ELF-1 (cell line): ENCODE measurements at regions not wholly inside any gene's neighbourhood (a gene's known extent, or its start where the extent isn't known, plus 50 kb on each side); places are given as distances from the start of the nearest gene placed in this dataset.

ENCODE experiments used
- DNase-seq: peaks from one replicate; pipeline ENCODE4 v3.0.0-alpha.2; 2016; ENCODE audit warnings: low read depth, low spot score

DNA sequence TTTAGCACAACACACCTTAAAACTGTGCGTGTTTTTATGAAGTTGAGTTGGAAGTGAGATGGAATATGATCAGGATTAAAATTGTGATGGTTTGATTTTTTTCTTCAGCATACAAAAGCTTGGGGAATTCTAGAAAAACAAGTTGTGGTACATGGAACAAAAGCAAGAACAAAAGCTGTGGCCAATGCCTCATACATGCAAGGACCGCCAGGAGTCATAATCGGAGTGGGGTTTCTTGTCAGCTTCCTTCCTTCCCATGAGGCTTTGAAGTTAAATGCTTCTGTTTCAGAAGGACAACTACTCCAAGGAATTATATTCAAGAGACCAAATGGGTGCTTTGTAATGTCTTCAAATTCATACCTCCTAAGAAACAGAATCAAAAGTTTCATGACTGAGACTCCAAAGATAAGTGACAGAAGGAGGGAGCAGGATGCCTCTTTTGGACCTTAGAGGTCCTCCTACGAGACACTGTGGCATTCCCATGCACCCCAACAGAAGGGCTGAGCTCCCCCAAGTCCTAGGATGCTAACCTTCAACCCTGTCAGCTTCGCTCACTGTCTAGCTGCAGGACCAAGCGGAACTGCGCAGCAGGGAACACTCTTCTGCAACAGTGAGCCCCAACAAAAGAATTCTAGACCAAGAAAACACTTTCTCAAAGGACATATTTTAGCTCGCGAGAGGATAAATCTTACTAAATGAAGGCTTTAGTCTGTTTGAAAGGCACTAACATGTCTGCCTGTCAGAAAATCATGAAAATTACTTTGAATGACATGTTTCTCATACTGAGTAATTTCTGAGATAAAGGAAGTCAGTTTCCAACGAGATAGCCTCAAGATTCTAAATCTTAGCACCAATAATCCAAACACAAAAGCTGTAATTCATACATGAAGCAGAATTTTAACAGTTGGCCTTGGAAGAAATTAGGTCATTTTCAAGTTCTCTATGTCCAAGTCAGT, 108.5 kb upstream of the NHSL1 start:
- DNase-seq, result no peak

DNA sequence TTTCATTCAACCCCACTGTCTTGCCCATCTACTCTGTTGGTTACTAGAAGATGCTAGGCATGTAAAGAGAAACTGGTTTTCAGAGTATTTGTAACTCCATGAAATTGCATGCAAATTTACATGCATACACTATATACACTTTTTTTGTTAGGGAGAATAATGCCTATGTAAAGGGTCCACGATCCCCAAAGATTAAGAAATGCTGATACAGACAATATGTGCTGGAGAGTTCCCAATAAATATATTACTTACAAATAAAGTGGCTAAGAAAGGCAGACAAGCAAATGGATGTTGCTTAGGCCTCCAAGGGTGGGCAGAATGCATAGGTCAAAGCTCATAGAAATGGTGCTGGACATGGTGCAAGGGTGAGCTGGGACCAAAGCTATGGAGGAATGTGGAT, 109.6 kb upstream of the NHSL1 start:
- DNase-seq, result no peak

DNA sequence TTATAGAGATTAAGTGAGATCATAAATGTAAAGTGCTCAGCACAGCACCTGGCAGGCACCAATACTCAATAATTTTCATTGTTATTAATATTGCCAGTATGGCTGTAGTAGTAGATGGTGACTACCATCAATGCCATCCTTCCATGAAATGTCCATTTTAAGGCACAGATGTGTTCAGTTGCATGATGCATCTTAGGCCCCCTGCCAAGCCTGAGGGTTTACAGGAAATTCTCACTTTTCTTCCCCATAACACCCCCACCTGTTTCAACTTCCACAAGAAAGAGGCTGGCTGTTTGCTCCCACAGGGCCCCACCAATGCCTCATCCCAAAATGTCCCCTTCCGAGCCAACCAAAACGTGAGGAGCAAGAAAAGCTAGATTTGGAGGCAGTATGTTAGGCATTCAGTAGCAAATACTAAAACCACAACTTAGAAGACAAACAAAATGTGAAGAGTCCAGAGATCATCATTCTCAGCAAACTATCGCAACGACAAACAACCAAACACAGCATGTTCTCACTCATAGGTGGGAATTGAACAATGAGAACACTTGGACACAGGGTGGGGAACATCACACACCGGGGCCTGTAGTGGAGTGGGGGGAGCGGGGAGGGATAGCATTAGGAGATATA, 110.6 kb upstream of the NHSL1 start:
- no peak for DNase-seq

DNA sequence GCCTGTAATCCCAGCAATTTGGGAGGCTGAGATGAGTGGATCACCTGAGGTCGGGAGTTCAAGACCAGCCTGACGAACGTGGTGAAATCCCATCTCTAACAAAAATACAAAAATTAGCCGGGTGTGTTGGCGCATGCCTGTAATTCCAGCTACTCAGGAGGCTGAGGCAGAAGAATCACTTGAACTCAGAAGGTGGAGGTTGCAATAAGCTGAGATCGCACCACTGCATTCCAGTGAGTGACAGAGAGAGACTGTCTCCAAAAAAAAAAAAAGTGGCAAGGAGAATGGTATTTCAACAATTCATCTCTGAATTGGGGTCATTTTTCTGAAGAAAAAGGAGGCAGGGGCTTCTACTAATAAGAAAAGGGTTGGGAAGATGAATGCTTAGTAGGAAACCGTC, 111.5 kb upstream of the NHSL1 start:
- no peak for DNase-seq

DNA sequence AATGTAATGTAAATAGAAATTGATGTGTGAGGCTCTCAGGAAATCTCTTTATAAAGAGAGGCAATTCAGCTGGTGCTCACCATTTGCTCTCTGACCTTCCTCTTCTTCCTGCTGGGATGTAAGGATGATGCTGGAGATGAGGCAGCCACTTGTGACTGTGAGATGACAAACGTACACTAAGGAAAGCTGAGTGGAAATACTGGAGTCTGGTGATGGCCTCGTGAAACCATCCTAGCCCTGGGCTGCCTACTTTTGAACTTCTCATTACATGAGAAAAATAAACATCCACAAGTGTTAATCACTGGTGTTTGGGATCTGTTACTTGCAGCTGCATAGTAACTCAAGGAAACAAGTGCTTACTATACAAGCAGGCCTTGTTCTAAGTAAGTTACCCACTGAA, 114.9 kb upstream of the NHSL1 start:
- no peak for DNase-seq

DNA sequence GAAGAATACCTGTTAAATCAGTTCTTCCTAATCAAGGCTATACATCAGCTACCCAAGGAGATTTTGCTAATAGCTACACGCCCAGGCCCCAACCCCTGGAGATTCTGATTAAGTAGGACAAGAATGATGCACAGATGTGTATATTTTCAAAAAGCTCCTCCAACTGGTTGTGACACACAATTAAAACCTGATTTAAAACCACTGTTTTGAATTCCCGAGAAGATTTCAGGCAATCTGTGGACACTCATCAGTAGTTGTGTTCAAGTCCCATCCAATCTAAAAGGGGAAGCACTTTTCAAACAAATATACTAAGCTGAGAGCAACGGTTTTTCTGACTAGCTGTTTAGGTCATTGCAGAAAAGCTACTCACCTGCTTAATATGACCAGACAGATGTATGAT, 118.9 kb upstream of the NHSL1 start:
- DNase-seq, result no peak

DNA sequence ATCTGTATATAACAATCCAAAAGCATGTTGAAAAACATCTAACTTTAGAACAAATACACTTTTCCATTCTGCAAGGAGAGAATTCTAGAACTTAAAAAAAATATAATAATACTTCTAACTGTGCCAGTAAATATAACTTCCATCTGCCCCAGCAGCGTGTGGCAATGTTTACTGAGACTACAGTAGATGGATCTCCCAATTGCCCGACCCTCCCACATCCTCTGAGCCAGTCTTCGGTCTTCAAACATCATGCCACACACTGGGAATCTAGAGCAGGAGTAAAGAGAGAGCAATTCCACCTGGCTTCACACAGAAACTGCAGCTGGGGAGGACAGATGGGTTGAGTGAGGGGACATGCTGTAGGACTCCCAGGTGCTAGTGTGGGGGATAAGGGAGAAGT, 121.3 kb upstream of the NHSL1 start:
- no peak for DNase-seq

DNA sequence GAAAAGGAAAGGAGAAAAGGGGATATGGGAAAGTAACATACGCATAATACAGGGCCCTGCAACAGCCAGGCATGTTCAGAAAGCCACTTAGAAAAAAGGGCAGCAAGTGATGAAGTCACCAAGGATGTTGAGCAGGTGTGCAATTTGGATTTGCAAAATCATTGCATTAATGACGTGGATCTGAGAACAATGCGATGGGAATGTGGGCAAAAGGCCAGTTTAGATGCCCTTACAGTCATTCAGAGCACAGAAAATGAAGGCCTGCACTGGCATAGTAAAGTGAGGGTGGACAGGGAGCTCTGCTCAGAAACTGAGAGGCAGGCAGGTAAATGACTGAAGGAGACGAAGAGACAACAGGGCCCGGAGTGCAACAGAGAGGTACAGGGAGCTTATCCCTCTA, 123.7 kb upstream of the NHSL1 start:
- no peak for DNase-seq

DNA sequence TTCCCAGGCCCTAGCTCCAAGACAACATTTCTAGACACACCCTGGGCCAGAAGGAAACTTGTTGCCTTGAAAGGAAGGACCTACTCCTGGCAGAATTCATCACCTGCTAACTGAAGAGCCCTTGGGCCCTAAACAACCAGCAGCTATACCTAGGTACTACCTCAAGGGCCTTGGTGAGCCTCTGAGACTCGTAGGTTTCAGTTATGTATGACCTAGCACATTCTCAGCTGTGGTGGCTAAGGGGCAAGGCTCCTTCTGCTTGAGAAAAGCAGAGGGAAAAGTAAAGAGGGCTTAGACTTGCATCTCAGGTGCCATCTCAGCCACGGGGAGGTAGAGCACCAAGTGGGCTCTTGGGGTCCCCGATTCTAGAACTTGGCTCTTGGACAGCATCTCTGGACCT, 132.3 kb upstream of the NHSL1 start:
- no peak for DNase-seq

DNA sequence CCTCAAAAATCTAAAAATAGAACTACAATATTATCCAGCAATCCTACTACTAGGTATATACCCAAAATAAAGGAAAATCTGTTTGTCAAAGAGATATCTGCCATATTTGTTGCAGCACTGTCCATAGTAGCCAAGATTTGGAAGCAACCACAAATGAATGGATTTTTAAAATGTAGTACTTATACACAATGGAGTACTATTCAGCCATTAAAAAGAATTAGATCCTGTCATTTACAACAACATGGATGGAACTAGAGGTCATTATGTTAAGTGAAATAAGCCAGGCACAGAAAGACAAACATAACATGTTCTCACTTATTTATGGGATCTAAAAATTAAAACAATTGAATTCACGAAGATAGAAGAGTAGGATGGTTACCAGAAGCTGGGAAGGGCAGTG, 135.7 kb upstream of the CCDC28A start:
- DNase-seq, result no peak

DNA sequence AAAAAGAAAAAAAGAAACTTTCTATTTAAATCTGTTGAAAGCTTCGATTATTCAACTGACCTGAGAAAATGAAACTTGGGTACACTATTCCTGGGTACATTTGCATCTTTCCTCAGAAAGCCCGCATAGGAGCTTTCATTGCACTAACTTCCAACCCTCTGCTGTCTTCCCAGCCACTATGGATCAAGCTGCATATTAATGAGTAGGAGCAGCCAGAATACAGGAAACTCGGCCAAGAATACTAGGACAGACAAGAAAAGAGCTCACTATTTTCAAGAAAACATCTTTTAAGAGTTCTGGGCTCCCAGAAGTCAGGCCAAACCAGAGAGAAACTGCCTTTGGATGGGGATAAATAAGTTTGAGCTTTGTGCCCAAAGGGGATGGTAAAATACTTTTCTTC, 135.0 kb upstream of the CCDC28A start:
- no peak for DNase-seq

DNA sequence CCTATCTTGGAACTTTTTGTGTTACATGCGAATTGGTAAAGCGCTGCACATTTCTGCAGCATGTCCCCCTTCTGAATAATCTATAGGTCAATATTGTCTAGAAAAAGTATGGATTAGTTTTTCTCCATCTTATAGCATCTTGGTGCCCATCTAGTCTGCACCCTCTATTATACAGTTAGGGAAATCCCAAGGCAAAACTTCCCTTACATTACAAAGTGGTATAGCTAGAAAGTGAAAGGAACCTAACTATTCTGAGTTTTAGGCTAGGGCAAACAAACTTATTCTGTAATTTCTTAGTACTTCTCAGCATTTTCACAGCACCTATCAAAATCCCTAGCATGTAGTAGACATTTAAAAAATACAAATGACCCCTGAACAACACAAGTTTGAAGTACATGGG, 133.5 kb upstream of the CCDC28A start:
- no peak for DNase-seq

DNA sequence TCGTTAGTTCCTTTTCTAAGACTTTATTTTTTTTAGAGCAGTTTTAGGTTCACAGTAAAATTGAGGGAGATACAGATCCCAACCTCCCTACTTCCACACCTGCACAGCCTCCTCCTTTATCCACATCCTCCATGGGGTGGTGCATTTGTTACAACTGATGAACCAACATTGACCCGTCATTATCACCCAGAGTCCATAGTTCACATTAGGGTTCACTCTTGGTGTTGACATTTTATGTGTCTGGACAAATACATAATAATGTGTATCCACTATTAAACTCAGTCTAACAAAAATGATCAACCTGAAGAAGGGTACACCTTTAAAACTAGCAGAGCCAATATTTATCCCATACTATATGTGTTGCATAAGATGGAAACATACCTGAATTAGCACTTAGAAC, 130.4 kb upstream of the CCDC28A start:
- no peak for DNase-seq

DNA sequence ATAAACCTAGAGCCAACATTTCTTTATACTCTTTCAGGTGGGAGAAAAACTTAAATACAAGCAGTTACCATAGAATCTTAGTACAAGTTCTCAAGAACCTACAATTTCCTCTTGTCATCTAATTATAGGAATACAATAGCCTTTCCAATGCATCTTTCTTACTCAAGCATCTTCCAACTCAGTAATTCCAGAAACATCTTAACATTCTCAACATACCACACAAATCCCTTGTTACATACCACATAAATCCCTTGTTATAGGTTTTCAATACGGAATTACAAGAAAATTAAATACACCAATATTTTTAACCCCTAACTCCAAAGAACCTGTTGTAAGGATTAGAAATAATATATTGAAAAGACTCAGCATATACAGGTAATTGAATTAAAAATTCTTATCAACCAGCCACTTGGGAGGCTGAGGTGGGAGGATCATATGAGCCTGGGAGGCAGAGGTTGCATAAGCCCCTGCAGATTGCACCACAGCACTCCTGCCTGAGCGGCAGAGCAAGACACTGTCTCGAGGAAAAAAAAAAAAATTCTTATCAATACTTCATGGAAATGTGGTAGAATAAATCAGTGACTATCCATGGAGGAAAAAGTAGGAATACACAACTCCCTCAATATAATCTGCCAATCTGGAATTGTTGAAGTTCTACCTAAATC, 127.5 kb upstream of the CCDC28A start:
- no peak for DNase-seq

DNA sequence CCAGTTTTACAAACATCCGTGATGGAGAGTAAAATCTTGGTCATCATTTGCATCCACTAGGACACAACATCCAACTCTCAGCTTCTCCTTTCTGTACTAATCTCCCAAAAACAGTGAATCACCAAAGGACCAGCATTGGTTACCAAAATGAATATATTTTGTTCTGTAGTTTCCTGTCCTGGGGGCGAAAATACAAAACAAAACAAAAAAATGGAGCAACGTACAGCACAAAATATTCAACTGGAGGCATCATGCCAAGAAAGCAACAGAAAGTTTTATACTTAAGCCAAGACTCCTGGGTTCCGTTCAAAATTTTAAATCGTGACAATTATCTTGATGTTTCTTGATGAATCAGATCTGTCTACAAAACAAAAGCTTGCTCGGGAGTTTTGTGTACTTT, 126.6 kb upstream of the CCDC28A start:
- DNase-seq, result no peak

DNA sequence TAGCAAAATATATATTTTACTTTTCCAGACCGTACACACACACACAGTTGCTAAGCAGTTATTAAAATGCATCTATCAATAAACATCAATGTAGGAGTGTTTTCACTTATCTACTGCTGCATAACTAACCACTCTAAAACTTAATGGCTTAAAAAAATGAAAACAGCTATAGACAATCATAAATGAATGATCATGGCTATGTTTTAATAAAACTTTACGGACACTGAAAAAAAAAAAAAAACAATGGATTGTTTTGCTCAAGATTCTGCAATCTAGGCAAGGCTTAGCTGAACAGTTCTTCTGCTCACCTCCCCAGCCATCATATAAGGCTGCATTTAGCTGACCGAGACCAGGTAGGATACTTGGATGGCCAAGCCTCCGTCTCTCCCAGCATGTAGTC, 125.4 kb upstream of the CCDC28A start:
- DNase-seq, result no peak

DNA sequence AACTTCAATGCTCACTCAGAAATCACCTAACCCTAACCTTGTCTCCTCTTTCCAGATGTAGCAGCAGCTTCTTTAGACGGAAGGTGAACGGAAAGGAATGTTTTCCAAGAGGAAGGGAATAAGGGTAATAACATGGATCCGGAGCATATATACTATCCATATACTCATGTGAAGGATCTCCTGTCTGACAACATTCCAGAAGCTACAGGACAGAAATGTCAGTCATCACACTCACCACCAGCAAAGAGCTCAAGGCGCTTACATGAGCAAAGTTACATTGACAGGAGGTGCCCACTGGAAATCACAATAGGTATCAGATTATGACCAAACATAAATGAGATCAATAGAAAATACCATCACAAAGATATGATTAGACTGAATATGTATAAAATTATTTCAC, 122.1 kb upstream of the CCDC28A start:
- no peak for DNase-seq

DNA sequence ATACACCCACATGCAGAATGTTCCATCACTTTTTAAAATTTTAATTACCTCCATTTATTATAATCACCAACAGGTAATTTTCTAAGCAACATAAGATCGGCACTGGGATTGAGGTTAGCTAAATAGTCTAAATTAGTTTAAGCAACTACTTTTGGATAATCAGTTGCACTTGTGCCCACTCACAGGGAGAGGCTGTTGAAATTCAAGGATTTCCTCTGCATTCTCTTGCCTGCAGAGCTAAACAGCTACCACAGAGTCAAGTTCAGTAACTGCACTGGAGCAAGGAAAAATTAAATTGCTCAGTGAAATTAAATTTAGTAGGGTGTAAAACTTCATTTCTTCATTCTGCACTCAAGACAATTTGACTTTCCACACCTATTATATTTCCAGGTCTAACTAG, 120.7 kb upstream of the CCDC28A start:
- DNase-seq, result no peak

DNA sequence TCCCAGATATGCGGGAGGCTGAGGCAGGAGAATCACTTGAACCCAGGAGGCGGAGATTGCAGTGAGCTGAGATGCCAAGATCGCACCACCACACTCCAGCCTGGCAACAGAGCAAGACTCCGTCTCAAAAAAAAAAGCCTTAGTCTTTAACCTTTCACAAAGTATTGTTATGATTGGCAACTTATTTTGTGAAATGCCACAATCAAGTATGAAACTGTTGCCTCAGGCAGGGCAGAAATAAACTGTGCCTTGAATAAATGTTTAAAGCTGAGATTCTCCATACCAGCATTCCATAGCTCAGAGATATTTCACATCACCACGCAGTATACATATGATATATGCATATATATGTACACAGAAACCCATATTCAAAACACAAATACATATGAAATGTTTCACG, 120.1 kb upstream of the CCDC28A start:
- DNase-seq, result no peak

DNA sequence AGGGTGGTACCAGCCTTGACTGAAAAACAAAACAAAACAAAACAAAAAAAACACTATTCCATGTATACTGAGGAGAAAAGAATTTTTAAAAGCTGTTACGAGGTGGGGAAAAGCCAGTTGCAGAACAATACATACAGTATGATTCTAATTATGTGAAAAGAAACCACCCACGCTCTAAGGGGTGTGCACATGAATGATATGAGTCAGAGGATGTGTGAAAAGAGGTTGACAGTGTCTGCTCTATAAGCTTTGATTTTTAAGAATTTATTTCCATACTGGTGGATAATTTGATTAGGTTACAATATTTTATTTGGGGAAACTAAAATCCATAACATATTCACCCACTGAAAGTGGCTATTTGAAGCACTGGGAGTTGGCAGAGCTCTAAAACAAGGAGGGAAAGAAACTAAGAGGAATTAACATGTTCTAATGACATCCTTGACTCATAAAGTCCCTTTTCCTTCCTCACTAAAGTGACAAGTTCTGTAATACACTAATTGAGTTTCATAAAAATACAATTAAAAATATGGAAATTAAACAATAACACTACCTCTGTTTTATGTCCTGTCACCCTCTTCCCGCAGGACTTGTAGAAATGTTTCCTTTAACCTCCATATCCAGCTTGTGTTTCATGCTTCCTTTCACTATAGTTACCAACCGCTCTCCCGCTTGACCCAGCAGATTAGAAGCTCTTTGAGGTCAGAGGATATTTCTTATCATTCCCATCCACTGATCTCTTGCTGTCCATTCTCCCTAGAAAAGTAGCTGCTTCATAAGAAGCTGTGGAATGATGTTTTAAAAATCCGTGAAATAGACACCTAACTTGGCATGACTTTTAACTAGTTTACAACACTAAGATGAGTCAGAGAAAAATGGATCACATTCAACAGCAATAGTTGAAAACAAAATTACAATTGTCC, 118.6 kb upstream of the CCDC28A start:
- DNase-seq, result no peak

DNA sequence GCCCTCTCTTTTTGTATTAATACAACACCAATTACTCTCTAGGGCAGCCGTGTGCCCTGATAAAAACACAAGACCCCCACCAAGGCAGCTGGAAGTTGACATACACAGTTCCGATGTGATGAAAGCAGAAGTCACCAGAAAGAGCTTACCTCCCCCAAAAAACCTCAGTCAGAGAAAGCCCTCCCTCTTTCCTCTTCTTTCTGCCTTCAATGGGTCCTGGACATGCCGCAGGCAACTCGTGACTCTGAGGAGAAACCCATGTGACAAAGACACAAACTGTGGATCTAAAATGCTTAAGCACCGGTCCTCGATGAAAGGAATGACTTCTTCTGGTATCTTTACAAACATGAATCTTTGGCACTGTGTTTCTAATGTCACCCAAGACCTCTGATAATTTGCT, 117.7 kb upstream of the CCDC28A start:
- DNase-seq, result peak; percentile 21
